Lower leg skin (tissue), 4 donors: ENCODE measurements at regions not wholly inside any gene's neighbourhood (a gene's known extent, or its start where the extent isn't known, plus 50 kb on each side); places are given as distances from the start of the nearest gene placed in this dataset.

Experiments used
- DNase-seq, 2 donors: peaks; one replicate each; pipeline ENCODE4 v3.0.0-alpha.2; 2019; ENCODE audit warnings: low spot score in 2 of 2
- H3K4me3 ChIP-seq: fragments of 200-600 bp; sonication (generic); 2 replicates; pipeline ENCODE4 v1.5.1; 2017; ENCODE audit warnings: mild to moderate bottlenecking, low read depth; ENCODE audit not compliant: poor library complexity, severe bottlenecking
- POLR2A ChIP-seq, 2 donors: fragments of 450-650 bp; IDR thresholded peaks; one replicate each; pipeline ENCODE4 v1.6.1; 2016 to 2017; ENCODE audit warnings: antibody characterized with exemption in 2 of 2, mild to moderate bottlenecking in 1 of 2, moderate library complexity in 1 of 2
- WGBS, 2 donors: methylation state at CpG; one replicate each; pipeline ENCODE4 v1.1.5; 2018; 5-methylcytosine and 5-hydroxymethylcytosine counted together
- intact Hi-C: fragments of 100-400 bp; cut with DNase I; formaldehyde crosslinking; loops from one replicate; pipeline ENCODE4 v1.15.0; 2023; ENCODE audit warnings: low total_unique reads
- TF ChIP-seq, protein P1 (sequence below), 3 donors: fragments of 450-650 bp; IDR thresholded peaks; one replicate each; pipeline ENCODE4 v1.5.1; 2016; ENCODE audit warnings: antibody characterized with exemption in 3 of 3, mild to moderate bottlenecking in 3 of 3, moderate library complexity in 2 of 3

DNA sequence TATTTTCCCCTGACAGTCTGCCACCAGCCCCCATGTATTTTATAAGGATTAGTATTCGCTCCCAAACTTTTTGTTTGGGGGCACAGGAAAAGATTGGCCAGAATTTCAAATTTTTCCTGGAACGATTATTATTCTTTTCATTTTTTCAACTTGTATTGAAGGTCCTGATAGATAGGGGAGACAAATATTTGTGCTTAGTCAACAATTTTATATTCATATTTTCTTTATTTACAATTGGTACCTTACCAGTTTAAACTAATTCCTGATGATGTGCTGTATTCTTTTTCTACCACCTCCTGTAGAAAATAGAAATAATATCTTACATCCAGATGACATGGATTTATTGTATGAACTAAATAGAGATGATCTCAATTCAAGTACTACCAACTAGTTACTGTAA lies 60.7 kb upstream of the TSLP start:
- WGBS, 2 donors, result 91% methylated on average over 2 of the region's 2 CpGs
- intact Hi-C loops, result no loop called here
- no peak for TF ChIP-seq POLR2A (IDR thresholded peaks at IDR 0.05)
- TF ChIP-seq, protein P1, sequence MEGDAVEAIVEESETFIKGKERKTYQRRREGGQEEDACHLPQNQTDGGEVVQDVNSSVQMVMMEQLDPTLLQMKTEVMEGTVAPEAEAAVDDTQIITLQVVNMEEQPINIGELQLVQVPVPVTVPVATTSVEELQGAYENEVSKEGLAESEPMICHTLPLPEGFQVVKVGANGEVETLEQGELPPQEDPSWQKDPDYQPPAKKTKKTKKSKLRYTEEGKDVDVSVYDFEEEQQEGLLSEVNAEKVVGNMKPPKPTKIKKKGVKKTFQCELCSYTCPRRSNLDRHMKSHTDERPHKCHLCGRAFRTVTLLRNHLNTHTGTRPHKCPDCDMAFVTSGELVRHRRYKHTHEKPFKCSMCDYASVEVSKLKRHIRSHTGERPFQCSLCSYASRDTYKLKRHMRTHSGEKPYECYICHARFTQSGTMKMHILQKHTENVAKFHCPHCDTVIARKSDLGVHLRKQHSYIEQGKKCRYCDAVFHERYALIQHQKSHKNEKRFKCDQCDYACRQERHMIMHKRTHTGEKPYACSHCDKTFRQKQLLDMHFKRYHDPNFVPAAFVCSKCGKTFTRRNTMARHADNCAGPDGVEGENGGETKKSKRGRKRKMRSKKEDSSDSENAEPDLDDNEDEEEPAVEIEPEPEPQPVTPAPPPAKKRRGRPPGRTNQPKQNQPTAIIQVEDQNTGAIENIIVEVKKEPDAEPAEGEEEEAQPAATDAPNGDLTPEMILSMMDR (IDR thresholded peaks at IDR 0.05), result no peak
- no peak for DNase-seq
- no peak overlapping the region for H3K4me3 ChIP-seq

GRCh38 chr5:111013011-111013410 lies 58.5 kb upstream of the TSLP start:
- H3K4me3 ChIP-seq, result no peak overlapping the region
- 78 to 83% methylated on average over 1 of the region's 1 CpG for WGBS, 2 donors
- DNase-seq, result no peak
- TF ChIP-seq, protein P1 (IDR thresholded peaks at IDR 0.05), result no peak
- TF ChIP-seq POLR2A (IDR thresholded peaks at IDR 0.05), result no peak
- intact Hi-C loops, result no loop called here

- DNase-seq, result no peak
- TF ChIP-seq, protein P1 (IDR thresholded peaks at IDR 0.05), result no peak
- TF ChIP-seq POLR2A (IDR thresholded peaks at IDR 0.05), result no peak
- H3K4me3 ChIP-seq, result no peak overlapping the region
- 62 to 66% methylated on average over 3 of the region's 3 CpGs for WGBS, 2 donors
- intact Hi-C loops, result no loop called here
Observed at GRCh38 chr5:111016801-111017200, 54.7 kb upstream of the TSLP start.

DNA sequence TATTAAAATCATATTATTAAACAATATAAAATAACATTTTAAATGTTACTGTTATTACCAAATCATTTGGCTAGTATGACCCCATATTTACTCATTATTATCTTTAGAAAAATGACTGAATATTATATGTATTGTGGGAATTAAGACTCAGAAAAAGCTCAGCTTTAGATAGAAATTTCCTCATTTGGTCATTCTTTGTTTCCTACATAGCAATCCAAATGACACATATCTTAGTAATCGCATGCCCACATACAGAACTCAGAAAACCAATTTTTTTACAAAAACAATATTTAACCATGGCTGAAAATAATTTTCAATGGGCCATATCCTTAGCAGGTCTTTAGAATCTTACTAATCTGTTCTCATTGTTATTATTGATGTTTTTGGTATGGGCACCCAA lies 53.8 kb upstream of the TSLP start:
- H3K4me3 ChIP-seq, result no peak overlapping the region
- DNase-seq, result no peak
- no peak for TF ChIP-seq POLR2A (IDR thresholded peaks at IDR 0.05)
- TF ChIP-seq, protein P1 (IDR thresholded peaks at IDR 0.05), result no peak
- WGBS, 2 donors, result 94 to 98% methylated on average over 1 of the region's 1 CpG
- intact Hi-C loops, result no loop called here
